D721Med (cell line): ENCODE measurements at regions not wholly inside any gene's neighbourhood (a gene's known extent, or its start where the extent isn't known, plus 50 kb on each side); places are given as distances from the start of the nearest gene placed in this dataset.
"Not testable (repeated sequence)": the region's sequence is repeated elsewhere in the genome, so short reads cannot be mapped to it uniquely, and the experiment has no call there.

Experiments used
- DNase-seq: peaks from one replicate; pipeline ENCODE4 v3.0.0; 2011; ENCODE audit warnings: low spot score; ENCODE audit not compliant: insufficient read length
- FAIRE-seq: peaks from 2 replicates; lab custom pipeline; 2011; peaks lifted over from hg19 to GRCh38; lab: Jason Lieb, UNC
- TF ChIP-seq, protein P1 (sequence below): IDR thresholded peaks from 2 replicates; pipeline ENCODE4 v1.5.1; 2012; ENCODE audit warnings: mild to moderate bottlenecking, control low read depth; ENCODE audit not compliant: insufficient read depth; ENCODE audit errors: missing control alignments

DNA sequence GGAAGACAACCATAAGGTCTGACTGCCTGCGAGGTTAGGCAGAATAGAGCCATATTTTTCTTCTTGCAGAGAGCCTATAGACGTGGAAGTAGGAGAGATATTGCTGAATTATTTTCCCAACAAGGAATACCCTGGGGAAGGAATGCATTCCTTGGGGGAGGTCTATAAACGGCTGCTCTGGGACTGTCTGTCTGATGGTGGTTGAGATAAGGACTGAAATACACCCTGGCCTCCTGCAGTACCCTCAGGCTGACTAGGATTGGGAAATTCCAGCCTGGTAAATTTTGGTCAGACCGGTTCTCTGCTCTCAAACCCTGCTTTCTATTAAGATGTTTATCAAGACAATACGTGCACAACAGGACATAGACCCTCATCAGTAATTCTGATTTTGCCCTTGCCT lies 617.5 kb upstream of the GRIN3A start:
- DNase-seq = no peak
- no peak for FAIRE-seq

DNA sequence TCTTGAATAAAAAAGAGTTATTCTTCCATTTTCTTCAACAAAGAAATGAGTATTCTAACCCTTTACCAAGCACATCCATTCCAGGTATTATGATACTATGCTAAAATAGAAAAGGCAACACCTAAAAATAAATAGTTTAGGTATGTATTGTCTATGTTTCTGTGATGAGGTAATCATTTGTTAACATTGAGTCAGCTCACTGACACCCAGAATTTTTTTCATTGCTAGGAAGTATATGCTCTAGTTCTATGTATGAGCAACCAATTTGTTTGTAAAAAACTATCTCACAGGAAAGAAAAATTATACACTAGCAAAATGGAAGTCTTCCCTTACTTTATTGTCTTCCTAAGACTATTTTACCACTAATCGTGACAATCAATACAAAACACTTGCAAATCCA lies 615.6 kb upstream of the GRIN3A start:
- DNase-seq = no peak
- no peak for FAIRE-seq
- TF ChIP-seq, protein P1, sequence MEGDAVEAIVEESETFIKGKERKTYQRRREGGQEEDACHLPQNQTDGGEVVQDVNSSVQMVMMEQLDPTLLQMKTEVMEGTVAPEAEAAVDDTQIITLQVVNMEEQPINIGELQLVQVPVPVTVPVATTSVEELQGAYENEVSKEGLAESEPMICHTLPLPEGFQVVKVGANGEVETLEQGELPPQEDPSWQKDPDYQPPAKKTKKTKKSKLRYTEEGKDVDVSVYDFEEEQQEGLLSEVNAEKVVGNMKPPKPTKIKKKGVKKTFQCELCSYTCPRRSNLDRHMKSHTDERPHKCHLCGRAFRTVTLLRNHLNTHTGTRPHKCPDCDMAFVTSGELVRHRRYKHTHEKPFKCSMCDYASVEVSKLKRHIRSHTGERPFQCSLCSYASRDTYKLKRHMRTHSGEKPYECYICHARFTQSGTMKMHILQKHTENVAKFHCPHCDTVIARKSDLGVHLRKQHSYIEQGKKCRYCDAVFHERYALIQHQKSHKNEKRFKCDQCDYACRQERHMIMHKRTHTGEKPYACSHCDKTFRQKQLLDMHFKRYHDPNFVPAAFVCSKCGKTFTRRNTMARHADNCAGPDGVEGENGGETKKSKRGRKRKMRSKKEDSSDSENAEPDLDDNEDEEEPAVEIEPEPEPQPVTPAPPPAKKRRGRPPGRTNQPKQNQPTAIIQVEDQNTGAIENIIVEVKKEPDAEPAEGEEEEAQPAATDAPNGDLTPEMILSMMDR = no peak

More for the DNA sequence above, 617.5 kb upstream of the GRIN3A start:
- TF ChIP-seq, protein P1 = no peak

DNA sequence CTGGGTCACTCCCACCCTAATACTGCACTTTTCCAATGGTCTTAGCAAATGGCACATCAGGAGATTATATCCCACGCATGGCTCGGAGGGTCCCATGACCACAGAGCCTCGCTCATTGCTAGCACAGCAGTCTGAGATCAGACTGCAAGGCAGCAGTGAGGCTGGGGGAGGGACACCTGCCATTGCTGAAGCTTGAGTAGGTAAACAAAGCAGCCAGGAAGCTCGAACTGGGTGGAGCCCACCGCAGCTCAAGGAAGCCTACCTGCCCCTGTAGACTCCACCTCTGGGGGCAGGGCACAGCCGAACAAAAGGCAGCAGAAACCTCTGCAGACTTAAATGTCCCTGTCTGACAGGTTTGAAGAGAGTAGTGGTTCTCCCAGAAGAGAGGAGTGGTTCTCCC lies 599.0 kb upstream of the GRIN3A start:
- not testable (repeated sequence) for DNase-seq, FAIRE-seq

DNA sequence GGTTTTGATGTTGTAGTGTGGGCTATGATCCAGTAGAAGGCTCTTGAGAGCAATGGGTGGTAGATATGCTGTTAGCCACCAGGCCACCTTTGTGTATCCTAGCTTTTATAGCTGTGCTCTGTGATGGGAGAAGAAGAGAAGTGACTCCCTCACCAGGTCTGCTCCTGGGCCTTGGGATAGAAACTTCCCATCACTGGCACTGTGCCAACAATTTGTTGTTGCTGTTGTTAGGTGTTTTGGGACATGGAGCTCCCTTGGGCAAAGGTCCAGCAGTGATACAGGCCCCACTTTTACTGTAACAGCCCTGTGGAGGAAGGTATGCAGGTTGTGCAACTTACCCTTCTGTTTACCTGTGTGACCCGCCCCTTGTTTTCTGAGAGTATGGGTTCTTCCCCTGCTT lies 570.9 kb upstream of the GRIN3A start:
- DNase-seq (no peak), FAIRE-seq (no peak)
- TF ChIP-seq, protein P1 = no peak

DNA sequence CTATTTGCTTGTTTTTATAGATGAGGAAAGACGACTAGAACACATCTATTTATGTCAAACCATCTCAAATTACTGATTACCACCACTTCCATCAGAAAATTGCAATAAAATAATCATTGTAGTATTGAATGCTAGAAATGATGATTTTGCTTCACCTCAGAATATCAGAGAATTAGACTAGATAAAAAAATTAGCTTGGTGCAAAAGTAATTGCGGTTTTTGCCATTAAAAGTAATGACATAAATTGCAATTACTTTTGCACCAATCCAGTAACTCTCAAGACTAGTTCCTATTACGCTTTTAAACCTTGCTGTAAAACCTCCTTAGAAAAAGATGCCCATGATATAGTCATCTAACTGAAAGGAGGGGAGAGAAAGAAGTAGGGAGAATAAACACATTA lies 556.7 kb upstream of the GRIN3A start:
- DNase-seq (no peak), FAIRE-seq (no peak)
- TF ChIP-seq, protein P1 = no peak

DNA sequence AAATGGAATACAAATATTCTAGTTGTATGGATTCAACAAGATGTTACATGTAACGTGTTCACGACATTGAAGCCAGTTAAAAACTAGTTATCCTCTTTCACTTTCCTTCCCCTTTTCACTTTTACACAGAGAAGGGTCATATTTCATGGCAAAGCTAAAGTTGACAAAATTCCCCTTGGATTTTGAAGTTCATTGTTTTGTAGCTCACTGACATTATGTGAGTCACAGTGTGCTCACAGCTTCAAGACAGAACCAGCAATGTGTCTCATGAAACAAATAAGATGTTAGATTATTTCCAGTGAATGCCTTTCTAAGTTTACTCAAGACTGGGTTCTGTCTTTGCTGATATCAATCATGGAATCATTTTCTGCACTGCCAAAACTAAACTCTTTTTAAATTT lies 535.5 kb upstream of the GRIN3A start:
- TF ChIP-seq, protein P1 = no peak
- DNase-seq (no peak), FAIRE-seq (peak; percentile 6)

DNA sequence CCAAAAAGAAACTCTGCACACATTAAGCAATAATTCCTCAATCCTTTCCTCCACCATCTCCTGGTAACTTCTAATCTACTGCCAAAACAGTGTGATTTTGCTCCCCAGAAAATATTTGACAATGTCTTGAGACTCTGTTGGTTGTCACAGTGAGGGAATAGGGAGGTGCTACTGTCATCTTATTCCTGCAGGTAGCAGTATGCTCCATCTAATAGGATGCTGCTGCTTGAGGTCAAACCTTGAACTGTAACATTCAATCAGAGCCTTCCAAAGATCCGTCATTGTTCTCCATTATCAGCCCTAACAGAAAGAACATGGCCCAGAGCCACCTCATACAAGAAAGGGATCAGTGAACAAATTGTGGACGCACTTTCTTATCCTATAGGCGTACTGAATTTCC lies 514.7 kb upstream of the GRIN3A start:
- FAIRE-seq (no peak), DNase-seq (no peak)
- TF ChIP-seq, protein P1 = no peak

DNA sequence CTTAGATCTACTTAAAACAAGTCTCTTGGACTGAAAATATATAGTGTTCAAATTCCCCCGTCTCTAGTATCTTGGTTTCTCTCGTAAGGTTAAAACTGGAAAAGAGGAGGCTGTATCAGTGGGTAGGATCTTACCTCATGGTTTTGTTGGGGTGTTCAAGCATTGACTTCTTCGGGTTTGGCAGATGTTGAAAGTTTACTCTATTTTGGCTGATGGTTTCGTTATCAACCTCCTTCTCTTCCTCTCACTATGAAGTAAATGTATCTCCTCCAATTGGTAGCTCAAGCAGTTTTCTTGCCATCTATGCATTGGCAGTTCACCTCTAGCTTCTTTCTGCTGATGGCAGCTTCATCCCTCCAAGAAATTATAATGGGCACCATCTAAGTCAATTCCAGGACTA lies 506.5 kb upstream of the GRIN3A start:
- FAIRE-seq = no peak
- TF ChIP-seq, protein P1 = no peak
- DNase-seq = no peak
